ENCODE measurements at regions not wholly inside any gene's neighbourhood (a gene's known extent, or its start where the extent isn't known, plus 50 kb on each side); places are given as distances from the start of the nearest gene placed in this dataset.

- TF ChIP-seq POLR2AphosphoS5 (IDR thresholded peaks at IDR 0.05; ENCODE audit: insufficient read depth in 1 of 2, low read depth in 1 of 2) (peak in 1 of 2 donors; percentile 10), CTCF (IDR thresholded peaks at IDR 0.05) (no peak)
Observed at GRCh38 chr11:88410656-88411055, 73.1 kb upstream of the CTSC start.
